ENCODE measurements at regions not wholly inside any gene's neighbourhood (a gene's known extent, or its start where the extent isn't known, plus 50 kb on each side); places are given as distances from the start of the nearest gene placed in this dataset.

- no peak overlapping the region for H3K27ac ChIP-seq
These were observed 50.9 kb upstream of the UBASH3B start for GRCh38 chr11:122604621-122605020.

DNA sequence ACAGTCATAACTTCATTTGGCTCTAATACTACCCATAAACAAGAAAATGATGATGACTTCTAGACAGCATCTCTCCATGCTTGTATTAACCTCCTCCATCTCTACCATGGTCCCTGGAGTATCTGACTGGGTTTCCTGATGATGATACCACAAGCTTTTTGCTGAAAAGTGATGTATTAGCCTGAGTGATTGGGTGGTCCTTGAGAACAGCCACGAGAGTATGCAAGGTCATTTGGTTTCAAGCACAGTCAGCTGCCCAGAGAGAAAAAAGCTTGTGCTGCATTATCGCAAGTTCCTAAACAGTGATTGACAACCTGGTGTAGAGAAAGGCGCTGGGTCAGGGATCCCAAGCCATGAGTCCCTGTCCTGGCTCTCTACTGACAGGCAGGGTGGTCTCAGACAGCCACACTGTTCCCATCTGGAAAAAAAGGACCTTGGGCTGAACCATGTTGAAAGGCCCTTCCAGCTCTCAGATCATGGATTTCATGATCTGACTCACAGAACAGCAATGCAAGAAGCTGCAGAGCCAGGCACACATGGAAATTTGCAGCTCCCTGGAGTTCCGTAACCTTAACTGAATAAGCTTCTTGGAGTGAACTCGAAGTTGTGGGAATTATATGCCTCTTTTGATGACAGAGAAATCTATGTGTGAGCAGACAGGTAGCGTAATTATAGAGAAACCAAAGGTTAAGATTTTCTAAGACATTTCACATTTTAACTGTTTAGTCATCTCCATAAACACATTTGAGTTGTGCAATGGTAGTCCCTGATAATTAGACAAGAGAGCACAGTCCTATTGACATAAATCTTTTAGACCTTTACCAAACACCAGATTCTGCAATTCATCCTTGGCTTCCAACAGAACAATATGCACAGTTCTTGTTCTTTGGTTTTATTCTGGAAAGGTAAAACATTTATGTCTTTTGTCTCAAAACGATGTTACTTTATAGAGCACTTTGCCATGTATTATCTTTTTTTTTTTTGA is 54.1 kb upstream of the UBASH3B start:
- TF ChIP-seq, protein P1, sequence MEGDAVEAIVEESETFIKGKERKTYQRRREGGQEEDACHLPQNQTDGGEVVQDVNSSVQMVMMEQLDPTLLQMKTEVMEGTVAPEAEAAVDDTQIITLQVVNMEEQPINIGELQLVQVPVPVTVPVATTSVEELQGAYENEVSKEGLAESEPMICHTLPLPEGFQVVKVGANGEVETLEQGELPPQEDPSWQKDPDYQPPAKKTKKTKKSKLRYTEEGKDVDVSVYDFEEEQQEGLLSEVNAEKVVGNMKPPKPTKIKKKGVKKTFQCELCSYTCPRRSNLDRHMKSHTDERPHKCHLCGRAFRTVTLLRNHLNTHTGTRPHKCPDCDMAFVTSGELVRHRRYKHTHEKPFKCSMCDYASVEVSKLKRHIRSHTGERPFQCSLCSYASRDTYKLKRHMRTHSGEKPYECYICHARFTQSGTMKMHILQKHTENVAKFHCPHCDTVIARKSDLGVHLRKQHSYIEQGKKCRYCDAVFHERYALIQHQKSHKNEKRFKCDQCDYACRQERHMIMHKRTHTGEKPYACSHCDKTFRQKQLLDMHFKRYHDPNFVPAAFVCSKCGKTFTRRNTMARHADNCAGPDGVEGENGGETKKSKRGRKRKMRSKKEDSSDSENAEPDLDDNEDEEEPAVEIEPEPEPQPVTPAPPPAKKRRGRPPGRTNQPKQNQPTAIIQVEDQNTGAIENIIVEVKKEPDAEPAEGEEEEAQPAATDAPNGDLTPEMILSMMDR (IDR thresholded peaks at IDR 0.05): no peak
- no peaks in the 10 kb centered on the region for H3K36me3 ChIP-seq
- H3K4me1 ChIP-seq (ENCODE audit: control insufficient read depth in 1 of 2, insufficient read depth in 1 of 2, low read depth in 1 of 2, low read length in 1 of 2): no peaks in the 10 kb centered on the region
- H3K27me3 ChIP-seq: peaks cover 9% of the 10 kb centered on the region
- no peaks in the 10 kb centered on the region for H3K9me3 ChIP-seq
- H3K4me3 ChIP-seq (ENCODE audit: low read depth in 1 of 2, low read length in 1 of 2): no peak overlapping the region
- H3K27ac ChIP-seq: no peak overlapping the region

More at GRCh38 chr11:122604621-122605020, 50.9 kb upstream of the UBASH3B start:
- Histone ChIP-seq H3K27me3 (no peaks in the 10 kb centered on the region), H3K4me3 (ENCODE audit: low read depth in 1 of 2, low read length in 1 of 2) (no peak overlapping the region), H3K4me1 (ENCODE audit: control insufficient read depth in 1 of 2, insufficient read depth in 1 of 2, low read depth in 1 of 2, low read length in 1 of 2) (no peaks in the 10 kb centered on the region), H3K9me3 (no peaks in the 10 kb centered on the region), H3K36me3 (no peaks in the 10 kb centered on the region)
- TF ChIP-seq, protein P1 (IDR thresholded peaks at IDR 0.05): no peak

GRCh38 chr11:122600290-122600689 is 55.2 kb upstream of the UBASH3B start:
- H3K27me3 ChIP-seq: peaks cover 16% of the 10 kb centered on the region
- TF ChIP-seq, protein P1 (IDR thresholded peaks at IDR 0.05): no peak
- no peak overlapping the region for H3K27ac ChIP-seq
- no peaks in the 10 kb centered on the region for H3K4me1 ChIP-seq (ENCODE audit: control insufficient read depth in 1 of 2, insufficient read depth in 1 of 2, low read depth in 1 of 2, low read length in 1 of 2)
- H3K4me3 ChIP-seq (ENCODE audit: low read depth in 1 of 2, low read length in 1 of 2): no peak overlapping the region
- H3K9me3 ChIP-seq: no peaks in the 10 kb centered on the region
- H3K36me3 ChIP-seq: no peaks in the 10 kb centered on the region

DNA sequence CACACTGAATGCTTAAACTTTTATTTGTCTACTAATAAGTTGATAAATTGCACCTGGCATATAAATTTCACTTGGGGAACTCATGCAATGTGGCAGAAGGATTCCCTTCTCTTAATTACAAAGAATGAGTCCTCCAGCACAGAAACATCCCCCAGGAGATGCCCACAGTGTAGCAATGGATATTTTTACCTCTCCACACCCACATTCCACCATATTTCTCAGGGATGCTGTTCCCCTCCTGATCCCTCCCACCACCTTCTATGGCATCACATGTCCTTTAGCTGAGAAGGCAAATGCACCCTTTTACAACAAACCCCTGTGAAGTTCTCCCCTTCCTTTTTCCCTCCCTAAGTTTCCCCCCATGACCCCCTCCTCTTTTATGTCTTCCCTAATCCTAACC is 56.1 kb upstream of the UBASH3B start:
- TF ChIP-seq, protein P1 (IDR thresholded peaks at IDR 0.05): no peak

DNA sequence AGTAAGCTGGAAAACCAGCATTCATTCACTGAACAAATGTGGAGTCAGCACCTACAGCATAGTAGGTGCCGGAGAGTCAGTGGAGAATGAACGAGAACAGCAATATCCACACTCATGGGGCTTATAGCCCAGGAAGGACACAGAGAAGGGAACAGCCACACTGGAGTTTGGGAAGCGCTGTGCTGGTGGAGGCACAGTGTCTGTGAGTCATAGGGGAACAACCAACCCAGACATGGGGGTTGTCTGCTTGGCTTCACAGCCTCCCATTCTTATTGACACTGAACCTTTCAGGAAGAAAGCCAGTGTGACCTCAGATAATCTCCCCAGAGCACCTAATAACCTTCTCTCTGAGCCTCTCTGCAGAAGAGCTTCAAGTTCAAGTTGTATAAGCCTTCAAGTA is 56.6 kb upstream of the UBASH3B start:
- Histone ChIP-seq H3K4me1 (ENCODE audit: control insufficient read depth in 1 of 2, insufficient read depth in 1 of 2, low read depth in 1 of 2, low read length in 1 of 2) (no peaks in the 10 kb centered on the region), H3K9me3 (no peaks in the 10 kb centered on the region), H3K36me3 (no peaks in the 10 kb centered on the region), H3K27me3 (peaks cover 20% of the 10 kb centered on the region), H3K27ac (no peak overlapping the region), H3K4me3 (ENCODE audit: low read depth in 1 of 2, low read length in 1 of 2) (no peak overlapping the region)
- TF ChIP-seq, protein P1 (IDR thresholded peaks at IDR 0.05): no peak

More for the DNA sequence above, 56.1 kb upstream of the UBASH3B start:
- Histone ChIP-seq H3K27ac (no peak overlapping the region), H3K9me3 (no peaks in the 10 kb centered on the region), H3K4me1 (ENCODE audit: control insufficient read depth in 1 of 2, insufficient read depth in 1 of 2, low read depth in 1 of 2, low read length in 1 of 2) (no peaks in the 10 kb centered on the region), H3K36me3 (no peaks in the 10 kb centered on the region), H3K4me3 (ENCODE audit: low read depth in 1 of 2, low read length in 1 of 2) (no peak overlapping the region), H3K27me3 (peaks cover 17% of the 10 kb centered on the region)

Data from neutrophil (primary cell).